HEK293 (cell line): ENCODE measurements at regions not wholly inside any gene's neighbourhood (a gene's known extent, or its start where the extent isn't known, plus 50 kb on each side); places are given as distances from the start of the nearest gene placed in this dataset.

Experiments
- CTCF ChIA-PET: fragments of 350-600 bp; formaldehyde crosslinking; extraction: SDS; loops from one replicate; lab custom pipeline; 2021; ENCODE audit warnings: antibody characterized with exemption; lab: Yijun Ruan, JAX
- POLR2A ChIA-PET: fragments of 300-600 bp; formaldehyde crosslinking; extraction: SDS; loops from one replicate; lab custom pipeline; 2020; ENCODE audit warnings: antibody characterized with exemption, inconsistent platforms; lab: Yijun Ruan, JAX
- H3K27ac ChIP-seq: fragments of 200-500 bp; sonication (Bioruptor generic); 2 replicates; pipeline ENCODE4 v1.5.1; 2014; ENCODE audit warnings: low read depth, low read length, control low read depth, inconsistent platforms; ENCODE audit errors: extremely low read depth
- H3K36me3 ChIP-seq, 2 experiments: fragments of 200-500 bp in 1 of 2; sonication (Bioruptor generic) in 1 of 2; 1 replicate in 1 of 2; 2 replicates in 1 of 2; pipeline ENCODE4 v1.5.1; 2014 to 2017; ENCODE audit warnings: inconsistent platforms in 2 of 2, low read length in 2 of 2; ENCODE audit not compliant: control insufficient read depth in 2 of 2, insufficient read depth in 1 of 2
- H3K4me1 ChIP-seq: fragments of 200-500 bp; sonication (Bioruptor generic); 2 replicates; pipeline ENCODE4 v1.5.1; 2014; ENCODE audit warnings: mild to moderate bottlenecking, low read length, inconsistent platforms; ENCODE audit not compliant: control insufficient read depth, insufficient read depth
- H3K4me3 ChIP-seq: 2 replicates; pipeline ENCODE4 v1.5.1; 2011; ENCODE audit warnings: low read depth, mild to moderate bottlenecking, control low read depth, low read length, moderate library complexity
- H3K9me3 ChIP-seq: fragments of 200-500 bp; sonication (Bioruptor generic); 2 replicates; pipeline ENCODE4 v1.5.1; 2014; ENCODE audit warnings: low read depth, low read length, inconsistent platforms; ENCODE audit not compliant: control insufficient read depth, insufficient read depth
- HOXC10 ChIP-seq: sonication (generic); formaldehyde crosslinking; IDR thresholded peaks from 2 replicates; pipeline ENCODE4 v1.8.1; 2023; ENCODE audit warnings: mild to moderate bottlenecking, missing genetic modification reagents
- KLF10 ChIP-seq: fragments of 450-650 bp; IDR thresholded peaks from 2 replicates; pipeline ENCODE4 v1.5.1; 2018; ENCODE audit warnings: missing biosample characterization, mild to moderate bottlenecking, missing genetic modification characterization
- PATZ1 ChIP-seq: fragments of 450-650 bp; formaldehyde crosslinking; IDR thresholded peaks from 2 replicates; pipeline ENCODE4 v1.5.1; 2016; ENCODE audit warnings: missing biosample characterization, missing genetic modification characterization
- ZFP3 ChIP-seq: fragments of 450-650 bp; formaldehyde crosslinking; IDR thresholded peaks from 2 replicates; pipeline ENCODE4 v1.5.1; 2016; ENCODE audit warnings: low read depth, missing biosample characterization, missing genetic modification characterization
- ZNF138 ChIP-seq: fragments of 450-650 bp; formaldehyde crosslinking; IDR thresholded peaks from 2 replicates; pipeline ENCODE4 v1.5.1; 2016; ENCODE audit warnings: missing biosample characterization, missing genetic modification characterization, borderline replicate concordance
- ZNF148 ChIP-seq: fragments of 450-650 bp; formaldehyde crosslinking; IDR thresholded peaks from 2 replicates; pipeline ENCODE4 v1.5.0; 2017; ENCODE audit warnings: missing biosample characterization, missing genetic modification characterization, borderline replicate concordance
- ZNF174 ChIP-seq: fragments of 450-650 bp; formaldehyde crosslinking; IDR thresholded peaks from 2 replicates; pipeline ENCODE4 v1.5.0; 2017; ENCODE audit warnings: missing biosample characterization, mild to moderate bottlenecking, missing genetic modification characterization
- ZNF223 ChIP-seq: fragments of 450-650 bp; formaldehyde crosslinking; IDR thresholded peaks from 2 replicates; pipeline ENCODE4 v1.5.1; 2016; ENCODE audit warnings: missing biosample characterization, missing genetic modification characterization
- ZNF398 ChIP-seq: fragments of 450-650 bp; formaldehyde crosslinking; IDR thresholded peaks from 2 replicates; pipeline ENCODE4 v1.5.1; 2017; ENCODE audit warnings: missing biosample characterization, missing genetic modification characterization
- ZNF514 ChIP-seq: fragments of 450-650 bp; formaldehyde crosslinking; IDR thresholded peaks from 2 replicates; pipeline ENCODE4 v1.5.1; 2016; ENCODE audit warnings: missing biosample characterization, missing genetic modification characterization
- ZNF518A ChIP-seq: fragments of 450-650 bp; formaldehyde crosslinking; conservative IDR thresholded peaks from 2 replicates; pipeline ENCODE4 v1.5.1; 2016; ENCODE audit warnings: low read depth, missing biosample characterization, missing genetic modification characterization
- ZNF561 ChIP-seq: fragments of 450-650 bp; IDR thresholded peaks from 2 replicates; pipeline ENCODE4 v1.5.1; 2018; ENCODE audit warnings: missing biosample characterization, missing genetic modification characterization, borderline replicate concordance
- ZNF792 ChIP-seq: fragments of 450-650 bp; formaldehyde crosslinking; IDR thresholded peaks from 2 replicates; pipeline ENCODE4 v1.5.1; 2016; ENCODE audit warnings: missing biosample characterization, missing genetic modification characterization

- TF ChIP-seq ZNF398 (tag by site-specific recombination) (no peak), PATZ1 (tag by site-specific recombination) (no peak)
- TF ChIP-seq, all 188 proteins: peak for 0
Measured at GRCh38 chr3:99542767-99543518, 95.5 kb upstream of the COL8A1 start (continued).

GRCh38 chr3:99541181-99541580, 97.2 kb upstream of the COL8A1 start:
- no peak overlapping the region for H3K4me3 ChIP-seq
- TF ChIP-seq ZNF514 (no peak), ZNF561 (no peak), KLF10 (tag by site-specific recombination) (no peak), ZNF174 (tag by site-specific recombination) (no peak), ZNF138 (tag by site-specific recombination) (no peak), ZFP3 (tag by site-specific recombination) (no peak), ZNF148 (tag by site-specific recombination) (no peak), ZNF792 (tag by site-specific recombination) (no peak), ZNF223 (tag by site-specific recombination) (no peak), HOXC10 (CRISPR knock-in tag) (no peak), ZNF518A (tag by site-specific recombination) (no peak)
- TF ChIP-seq, all 188 proteins: peak for 0
- H3K9me3 ChIP-seq = no peaks in the 10 kb centered on the region
- no peaks in the 10 kb centered on the region for H3K4me1 ChIP-seq
- H3K36me3 ChIP-seq = no peaks in the 10 kb centered on the region
- CTCF ChIA-PET = no interaction called here
- POLR2A ChIA-PET = no interaction called here
- H3K27ac ChIP-seq = no peak overlapping the region
